ENCODE measurements at regions not wholly inside any gene's neighbourhood (a gene's known extent, or its start where the extent isn't known, plus 50 kb on each side); places are given as distances from the start of the nearest gene placed in this dataset.
"Not testable (repeated sequence)": the region's sequence is repeated elsewhere in the genome, so short reads cannot be mapped to it uniquely, and the experiment has no call there.

- no peak overlapping the region for H3K9ac ChIP-seq (ENCODE audit: insufficient read length, low read depth)
- H3K9me3 ChIP-seq (ENCODE audit: insufficient read depth, low read length): no peaks in the 10 kb centered on the region
- DNase-seq (ENCODE audit: low read depth, low spot score): no peak
- no peak overlapping the region for H3K4me3 ChIP-seq (ENCODE audit: insufficient read length, low read depth)
- no peaks in the 10 kb centered on the region for H3K27me3 ChIP-seq (ENCODE audit: insufficient read depth, insufficient read length)
- no peaks in the 10 kb centered on the region for H3K36me3 ChIP-seq (ENCODE audit: insufficient read depth, insufficient read length, low read length)
- TF ChIP-seq ZNF274 (IDR thresholded peaks at IDR 0.05; ENCODE audit: low read depth, low read length) (no peak), SUZ12 (IDR thresholded peaks at IDR 0.05; ENCODE audit: extremely low read depth, insufficient read depth, insufficient read length) (no peak), YY1 (IDR thresholded peaks at IDR 0.05; ENCODE audit: insufficient read depth, insufficient read length) (no peak)
- no peaks in the 10 kb centered on the region for H3K4me1 ChIP-seq (ENCODE audit: insufficient read depth, insufficient read length)
These were observed 442.6 kb upstream of the PTCHD4 start for GRCh38 chr6:48553467-48554189.

GRCh38 chr6:48552905-48553304 lies 441.9 kb upstream of the PTCHD4 start:
- Histone ChIP-seq H3K4me1 (ENCODE audit: insufficient read depth, insufficient read length) (no peaks in the 10 kb centered on the region), H3K9me3 (ENCODE audit: insufficient read depth, low read length) (no peaks in the 10 kb centered on the region), H3K9ac (ENCODE audit: insufficient read length, low read depth) (no peak overlapping the region), H3K36me3 (ENCODE audit: insufficient read depth, insufficient read length, low read length) (no peaks in the 10 kb centered on the region), H3K4me3 (ENCODE audit: insufficient read length, low read depth) (no peak overlapping the region), H3K27me3 (ENCODE audit: insufficient read depth, insufficient read length) (no peaks in the 10 kb centered on the region)
- TF ChIP-seq YY1 (IDR thresholded peaks at IDR 0.05; ENCODE audit: insufficient read depth, insufficient read length): no peak
- no peak for TF ChIP-seq ZNF274 (IDR thresholded peaks at IDR 0.05; ENCODE audit: low read depth, low read length)
- no peak for TF ChIP-seq SUZ12 (IDR thresholded peaks at IDR 0.05; ENCODE audit: extremely low read depth, insufficient read depth, insufficient read length)
- no peak for DNase-seq (ENCODE audit: low read depth, low spot score)

DNA sequence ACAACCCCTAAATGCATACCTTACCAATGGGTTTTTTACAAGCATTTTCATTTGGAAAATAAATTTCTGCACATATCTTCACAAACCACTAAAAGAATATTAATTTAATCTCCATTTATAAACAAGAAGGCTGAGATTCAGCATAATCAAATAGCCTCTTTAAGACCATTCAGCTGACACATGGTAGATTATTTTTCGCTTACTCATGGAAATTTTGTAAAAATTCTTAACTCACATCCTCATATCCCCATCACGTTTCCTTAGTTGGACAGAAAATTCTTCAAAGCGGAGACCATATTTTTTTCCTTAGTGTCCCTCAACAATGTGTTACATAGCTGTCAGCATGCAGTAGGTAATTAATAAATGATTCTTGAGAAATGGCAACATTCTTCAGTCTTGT lies 439.6 kb upstream of the PTCHD4 start:
- H3K4me3 ChIP-seq (ENCODE audit: insufficient read length, low read depth): no peak overlapping the region
- TF ChIP-seq ZNF274 (IDR thresholded peaks at IDR 0.05; ENCODE audit: low read depth, low read length): no peak
- no peak for TF ChIP-seq YY1 (IDR thresholded peaks at IDR 0.05; ENCODE audit: insufficient read depth, insufficient read length)
- DNase-seq (ENCODE audit: low read depth, low spot score): no peak
- H3K9me3 ChIP-seq (ENCODE audit: insufficient read depth, low read length): no peaks in the 10 kb centered on the region
- H3K36me3 ChIP-seq (ENCODE audit: insufficient read depth, insufficient read length, low read length): no peaks in the 10 kb centered on the region
- H3K9ac ChIP-seq (ENCODE audit: insufficient read length, low read depth): no peak overlapping the region
- H3K27me3 ChIP-seq (ENCODE audit: insufficient read depth, insufficient read length): no peaks in the 10 kb centered on the region
- no peaks in the 10 kb centered on the region for H3K4me1 ChIP-seq (ENCODE audit: insufficient read depth, insufficient read length)

DNA sequence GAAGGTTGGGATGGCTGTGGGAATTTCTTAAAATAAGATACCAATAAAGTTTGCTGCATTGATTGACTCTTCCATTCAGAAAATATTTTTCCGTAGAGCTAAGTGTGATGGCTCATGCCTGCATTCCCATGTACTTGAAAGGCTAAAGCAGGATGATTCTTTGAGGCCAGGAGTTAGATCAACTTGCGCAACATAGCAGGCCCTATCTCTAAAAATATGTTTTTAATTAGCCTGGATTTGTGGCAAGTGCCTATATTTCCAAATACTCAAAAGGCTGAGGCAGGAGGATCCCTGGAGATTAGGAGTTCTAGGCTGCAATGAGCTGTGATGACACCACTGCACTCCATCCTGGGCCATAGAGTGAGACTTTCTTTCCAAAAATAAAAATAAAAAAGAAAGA lies 431.2 kb upstream of the PTCHD4 start:
- H3K9me3 ChIP-seq (ENCODE audit: insufficient read depth, low read length): peaks cover 15% of the 10 kb centered on the region; the same call in 1 of the 2 replicates
- H3K9ac ChIP-seq (ENCODE audit: insufficient read length, low read depth): no peak overlapping the region
- H3K4me1 ChIP-seq (ENCODE audit: insufficient read depth, insufficient read length): no peaks in the 10 kb centered on the region
- no peaks in the 10 kb centered on the region for H3K27me3 ChIP-seq (ENCODE audit: insufficient read depth, insufficient read length)
- DNase-seq (ENCODE audit: low read depth, low spot score): no peak
- TF ChIP-seq SUZ12 (IDR thresholded peaks at IDR 0.05; ENCODE audit: extremely low read depth, insufficient read depth, insufficient read length): no peak
- no peak for TF ChIP-seq YY1 (IDR thresholded peaks at IDR 0.05; ENCODE audit: insufficient read depth, insufficient read length)
- no peak for TF ChIP-seq ZNF274 (IDR thresholded peaks at IDR 0.05; ENCODE audit: low read depth, low read length)
- H3K4me3 ChIP-seq (ENCODE audit: insufficient read length, low read depth): no peak overlapping the region
- no peaks in the 10 kb centered on the region for H3K36me3 ChIP-seq (ENCODE audit: insufficient read depth, insufficient read length, low read length)

DNA sequence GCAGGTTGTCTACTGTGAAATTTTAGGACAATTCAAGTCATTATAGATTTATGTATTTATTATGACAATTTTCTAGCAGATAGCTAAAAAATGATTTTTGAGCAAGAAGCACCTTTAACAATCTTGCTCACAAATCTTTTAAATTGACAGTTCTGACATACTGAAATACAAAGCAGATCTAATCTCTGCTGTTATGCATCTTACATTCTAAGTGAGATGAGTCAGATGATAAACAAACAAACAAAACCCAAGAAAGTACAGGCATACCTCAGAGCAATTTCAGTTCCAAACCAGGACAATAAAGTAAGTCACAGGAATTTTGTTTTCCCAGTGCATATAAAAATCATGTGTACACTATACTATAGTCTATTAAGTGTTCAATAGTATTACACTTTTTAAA lies 430.7 kb upstream of the PTCHD4 start:
- no peak for DNase-seq (ENCODE audit: low read depth, low spot score)
- H3K4me3 ChIP-seq (ENCODE audit: insufficient read length, low read depth): no peak overlapping the region
- TF ChIP-seq ZNF274 (IDR thresholded peaks at IDR 0.05; ENCODE audit: low read depth, low read length): no peak
- no peak for TF ChIP-seq SUZ12 (IDR thresholded peaks at IDR 0.05; ENCODE audit: extremely low read depth, insufficient read depth, insufficient read length)
- no peak for TF ChIP-seq YY1 (IDR thresholded peaks at IDR 0.05; ENCODE audit: insufficient read depth, insufficient read length)

GRCh38 chr6:48535582-48536009 lies 424.6 kb upstream of the PTCHD4 start:
- H3K4me3 ChIP-seq (ENCODE audit: insufficient read length, low read depth): no peak overlapping the region
- no peaks in the 10 kb centered on the region for H3K27me3 ChIP-seq (ENCODE audit: insufficient read depth, insufficient read length)
- H3K9me3 ChIP-seq (ENCODE audit: insufficient read depth, low read length): 0 out of 2 replicates have a peak, but pooled peaks cover 9% of the 10 kb centered on the region
- H3K9ac ChIP-seq (ENCODE audit: insufficient read length, low read depth): no peak overlapping the region
- DNase-seq (ENCODE audit: low read depth, low spot score): peak; percentile 13
- H3K4me1 ChIP-seq (ENCODE audit: insufficient read depth, insufficient read length): no peaks in the 10 kb centered on the region
- TF ChIP-seq YY1 (IDR thresholded peaks at IDR 0.05; ENCODE audit: insufficient read depth, insufficient read length): no peak
- no peaks in the 10 kb centered on the region for H3K36me3 ChIP-seq (ENCODE audit: insufficient read depth, insufficient read length, low read length)

More for the DNA sequence above, 430.7 kb upstream of the PTCHD4 start:
- no peaks in the 10 kb centered on the region for H3K27me3 ChIP-seq (ENCODE audit: insufficient read depth, insufficient read length)
- peaks cover 19% of the 10 kb centered on the region; the same call in 1 of the 2 replicates for H3K9me3 ChIP-seq (ENCODE audit: insufficient read depth, low read length)
- no peaks in the 10 kb centered on the region for H3K4me1 ChIP-seq (ENCODE audit: insufficient read depth, insufficient read length)
- no peak overlapping the region for H3K9ac ChIP-seq (ENCODE audit: insufficient read length, low read depth)
- H3K36me3 ChIP-seq (ENCODE audit: insufficient read depth, insufficient read length, low read length): no peaks in the 10 kb centered on the region

GRCh38 chr6:48530978-48531377 lies 420.0 kb upstream of the PTCHD4 start:
- not testable (repeated sequence) for H3K4me3 ChIP-seq (ENCODE audit: insufficient read length, low read depth); H3K36me3 ChIP-seq (ENCODE audit: insufficient read depth, insufficient read length, low read length); H3K9me3 ChIP-seq (ENCODE audit: insufficient read depth, low read length); H3K27me3 ChIP-seq (ENCODE audit: insufficient read depth, insufficient read length); DNase-seq (ENCODE audit: low read depth, low spot score); H3K9ac ChIP-seq (ENCODE audit: insufficient read length, low read depth); H3K4me1 ChIP-seq (ENCODE audit: insufficient read depth, insufficient read length)

DNA sequence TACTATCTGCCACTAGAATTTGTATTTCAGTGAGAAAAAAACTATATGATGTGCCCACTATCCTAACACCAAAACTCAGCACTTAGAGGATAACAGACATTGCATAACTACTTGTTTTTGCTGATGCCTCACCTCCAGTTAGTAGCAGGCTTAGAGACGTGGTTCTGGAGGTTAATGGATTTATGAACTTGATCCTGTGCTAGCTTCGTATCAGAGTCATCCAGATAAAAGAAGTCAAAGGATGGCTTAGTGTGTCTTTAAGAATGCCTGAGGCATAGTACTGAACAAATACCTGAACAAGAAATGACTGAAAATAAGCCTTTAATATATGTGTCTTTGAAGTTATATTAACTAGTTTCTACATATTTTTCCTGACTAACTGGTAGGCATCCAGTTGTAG lies 414.9 kb upstream of the PTCHD4 start:
- DNase-seq (ENCODE audit: low read depth, low spot score): no peak
- TF ChIP-seq ZNF274 (IDR thresholded peaks at IDR 0.05; ENCODE audit: low read depth, low read length): no peak
- TF ChIP-seq YY1 (IDR thresholded peaks at IDR 0.05; ENCODE audit: insufficient read depth, insufficient read length): no peak
- TF ChIP-seq SUZ12 (IDR thresholded peaks at IDR 0.05; ENCODE audit: extremely low read depth, insufficient read depth, insufficient read length): no peak
- no peaks in the 10 kb centered on the region for H3K36me3 ChIP-seq (ENCODE audit: insufficient read depth, insufficient read length, low read length)
- H3K4me3 ChIP-seq (ENCODE audit: insufficient read length, low read depth): no peak overlapping the region
- no peaks in the 10 kb centered on the region for H3K27me3 ChIP-seq (ENCODE audit: insufficient read depth, insufficient read length)
- no peak overlapping the region for H3K9ac ChIP-seq (ENCODE audit: insufficient read length, low read depth)
- H3K4me1 ChIP-seq (ENCODE audit: insufficient read depth, insufficient read length): no peaks in the 10 kb centered on the region
- no peaks in the 10 kb centered on the region for H3K9me3 ChIP-seq (ENCODE audit: insufficient read depth, low read length)

All from NT2/D1 (cell line).